ENCODE measurements at regions not wholly inside any gene's neighbourhood (a gene's known extent, or its start where the extent isn't known, plus 50 kb on each side); places are given as distances from the start of the nearest gene placed in this dataset.

- Histone ChIP-seq H3K36me3 (no peaks in the 10 kb centered on the region), H3K4me1 (no peaks in the 10 kb centered on the region), H3K27me3 (no peaks in the 10 kb centered on the region), H3K4me3 (no peak overlapping the region), H3K27ac (no peak overlapping the region), H3K9me3 (peaks cover 0 to 14% (median 0%) of the 10 kb centered on the region in 4 donors)
- TF ChIP-seq CTCF (IDR thresholded peaks at IDR 0.05) (no peak), EP300 (IDR thresholded peaks at IDR 0.05) (no peak), POLR2A (IDR thresholded peaks at IDR 0.05) (no peak)
- DNase-seq (ENCODE audit: low spot score in 2 of 2), result no peak
- WGBS, 2 donors, result 74 to 76% methylated on average over 6 of the region's 6 CpGs
Measured at GRCh38 chr10:3708852-3709251, 76.2 kb downstream of the KLF6 start.

GRCh38 chr10:3704565-3705325, 80.3 kb downstream of the KLF6 start:
- no peaks in the 10 kb centered on the region for H3K9me3 ChIP-seq
- no peak overlapping the region for H3K4me3 ChIP-seq
- TF ChIP-seq EP300 (IDR thresholded peaks at IDR 0.05) (no peak), POLR2A (IDR thresholded peaks at IDR 0.05) (no peak), CTCF (IDR thresholded peaks at IDR 0.05) (no peak)
- DNase-seq (ENCODE audit: low spot score in 2 of 2), result no peak
- H3K27me3 ChIP-seq, result no peaks in the 10 kb centered on the region
- WGBS, 2 donors, result 82% methylated on average over 10 of the region's 10 CpGs
- H3K4me1 ChIP-seq, result peaks cover 0 to 6% (median 0%) of the 10 kb centered on the region in 4 donors
- no peak overlapping the region for H3K27ac ChIP-seq
- no peaks in the 10 kb centered on the region for H3K36me3 ChIP-seq

GRCh38 chr10:3702569-3702968, 82.4 kb downstream of the KLF6 start:
- Histone ChIP-seq H3K4me3 (no peak overlapping the region), H3K27ac (no peak overlapping the region), H3K27me3 (no peaks in the 10 kb centered on the region), H3K4me1 (peaks cover 0 to 11% (median 0%) of the 10 kb centered on the region in 4 donors), H3K9me3 (no peaks in the 10 kb centered on the region), H3K36me3 (no peaks in the 10 kb centered on the region)
- no peak for DNase-seq (ENCODE audit: low spot score in 2 of 2)
- 91 to 94% methylated on average over 1 of the region's 1 CpG for WGBS, 2 donors
- TF ChIP-seq CTCF (IDR thresholded peaks at IDR 0.05) (no peak), EP300 (IDR thresholded peaks at IDR 0.05) (no peak), POLR2A (IDR thresholded peaks at IDR 0.05) (no peak)

- H3K36me3 ChIP-seq, result no peaks in the 10 kb centered on the region
- no peaks in the 10 kb centered on the region for H3K27me3 ChIP-seq
Measured at GRCh38 chr10:3702056-3702546, 82.9 kb downstream of the KLF6 start.

More at GRCh38 chr10:3702056-3702546, 82.9 kb downstream of the KLF6 start:
- H3K4me1 ChIP-seq, result peaks cover 0 to 11% (median 0%) of the 10 kb centered on the region in 4 donors
- DNase-seq (ENCODE audit: low spot score in 2 of 2), result no peak
- H3K9me3 ChIP-seq, result no peaks in the 10 kb centered on the region
- TF ChIP-seq EP300 (IDR thresholded peaks at IDR 0.05), result no peak
- no peak for TF ChIP-seq CTCF (IDR thresholded peaks at IDR 0.05)
- no peak for TF ChIP-seq POLR2A (IDR thresholded peaks at IDR 0.05)
- H3K4me3 ChIP-seq, result no peak overlapping the region
- WGBS, 2 donors, result 81 to 90% methylated on average over 11 of the region's 11 CpGs
- H3K27ac ChIP-seq, result no peak overlapping the region
